Activated naive CD4-positive, alpha-beta T cell treated with anti-CD3 and anti-CD28 coated beads for 36 hours (primary cell): ENCODE measurements at regions not wholly inside any gene's neighbourhood (a gene's known extent, or its start where the extent isn't known, plus 50 kb on each side); places are given as distances from the start of the nearest gene placed in this dataset.

Source experiments
- CTCF ChIA-PET: fragments of 350-600 bp; sonication (Branson Sonifier 250); formaldehyde crosslinking; loops from one replicate; lab custom pipeline; 2021; ENCODE audit warnings: antibody characterized with exemption; lab: Charles Lee
- DNase-seq: peaks from one replicate; pipeline ENCODE4 v3.0.0-alpha.2; 2020
- H3K27ac Mint-ChIP-seq: one replicate; pipeline ENCODE4 v1.8.0; 2021; ENCODE audit warnings: mild to moderate bottlenecking, mixed read lengths
- H3K27me3 Mint-ChIP-seq: one replicate; pipeline ENCODE4 v1.8.0; 2021; ENCODE audit warnings: low read depth, mixed read lengths
- H3K36me3 Mint-ChIP-seq: one replicate; pipeline ENCODE4 v1.8.0; 2021; ENCODE audit warnings: low read depth, mixed read lengths
- H3K4me1 Mint-ChIP-seq: one replicate; pipeline ENCODE4 v1.8.0; 2021; ENCODE audit warnings: low read depth, mixed read lengths
- H3K4me3 Mint-ChIP-seq: one replicate; pipeline ENCODE4 v1.8.0; 2021; ENCODE audit warnings: mild to moderate bottlenecking, moderate library complexity, mixed read lengths
- H3K9me3 Mint-ChIP-seq: one replicate; pipeline ENCODE4 v1.8.0; 2021; ENCODE audit warnings: mixed read lengths
- intact Hi-C: fragments of 100-400 bp; cut with micrococcal nuclease; formaldehyde crosslinking; loops from one replicate; pipeline ENCODE4 v1.15.1; 2023

GRCh38 chr4:134425756-134426155, 224.2 kb upstream of the PABPC4L start:
- H3K9me3 Mint-ChIP-seq, result no peaks in the 10 kb centered on the region
- intact Hi-C loops, result no loop called here
- no peak overlapping the region for H3K27ac Mint-ChIP-seq
- H3K4me1 Mint-ChIP-seq, result no peaks in the 10 kb centered on the region
- no peaks in the 10 kb centered on the region for H3K27me3 Mint-ChIP-seq
- CTCF ChIA-PET, result no interaction called here
- no peak overlapping the region for H3K4me3 Mint-ChIP-seq
- DNase-seq, result no peak
- H3K36me3 Mint-ChIP-seq, result no peaks in the 10 kb centered on the region

- H3K9me3 Mint-ChIP-seq, result peaks cover 5% of the 10 kb centered on the region
- no peak overlapping the region for H3K27ac Mint-ChIP-seq
- no peak for DNase-seq
- no peaks in the 10 kb centered on the region for H3K36me3 Mint-ChIP-seq
- CTCF ChIA-PET, result no interaction called here
- intact Hi-C loops, result no loop called here
- H3K4me1 Mint-ChIP-seq, result no peaks in the 10 kb centered on the region
- no peaks in the 10 kb centered on the region for H3K27me3 Mint-ChIP-seq
- no peak overlapping the region for H3K4me3 Mint-ChIP-seq
These were observed 221.2 kb upstream of the PABPC4L start for GRCh38 chr4:134422776-134423175.

- intact Hi-C loops, result no loop called here
- H3K4me1 Mint-ChIP-seq, result no peaks in the 10 kb centered on the region
- no peak for DNase-seq
These were observed 220.1 kb upstream of the PABPC4L start for GRCh38 chr4:134421734-134422133.

GRCh38 chr4:134408897-134409296, 207.3 kb upstream of the PABPC4L start:
- no peak overlapping the region for H3K4me3 Mint-ChIP-seq
- intact Hi-C loops, result no loop called here
- no peaks in the 10 kb centered on the region for H3K27me3 Mint-ChIP-seq
- no peaks in the 10 kb centered on the region for H3K36me3 Mint-ChIP-seq
- H3K9me3 Mint-ChIP-seq, result peaks cover 4% of the 10 kb centered on the region
- DNase-seq, result no peak
- no peak overlapping the region for H3K27ac Mint-ChIP-seq
- H3K4me1 Mint-ChIP-seq, result no peaks in the 10 kb centered on the region
- CTCF ChIA-PET, result no interaction called here

More at GRCh38 chr4:134421734-134422133, 220.1 kb upstream of the PABPC4L start:
- H3K27ac Mint-ChIP-seq, result no peak overlapping the region
- CTCF ChIA-PET, result no interaction called here
- no peaks in the 10 kb centered on the region for H3K27me3 Mint-ChIP-seq
- H3K4me3 Mint-ChIP-seq, result no peak overlapping the region
- H3K36me3 Mint-ChIP-seq, result no peaks in the 10 kb centered on the region
- peaks cover 5% of the 10 kb centered on the region for H3K9me3 Mint-ChIP-seq

GRCh38 chr4:134401798-134402197, 200.2 kb upstream of the PABPC4L start:
- CTCF ChIA-PET, result no interaction called here
- Mint-ChIP-seq H3K27ac (no peak overlapping the region), H3K9me3 (peaks cover 15% of the 10 kb centered on the region), H3K27me3 (no peaks in the 10 kb centered on the region), H3K36me3 (no peaks in the 10 kb centered on the region), H3K4me3 (no peak overlapping the region), H3K4me1 (no peaks in the 10 kb centered on the region)
- no peak for DNase-seq
- intact Hi-C loops, result no loop called here

- no peaks in the 10 kb centered on the region for H3K27me3 Mint-ChIP-seq
- DNase-seq, result no peak
- no peak overlapping the region for H3K4me3 Mint-ChIP-seq
- intact Hi-C loops, result no loop called here
- CTCF ChIA-PET, result no interaction called here
- no peaks in the 10 kb centered on the region for H3K36me3 Mint-ChIP-seq
- peaks cover 20% of the 10 kb centered on the region for H3K9me3 Mint-ChIP-seq
- no peaks in the 10 kb centered on the region for H3K4me1 Mint-ChIP-seq
- no peak overlapping the region for H3K27ac Mint-ChIP-seq
These were observed 192.0 kb upstream of the PABPC4L start for GRCh38 chr4:134393592-134393991.

GRCh38 chr4:134390319-134390718, 188.7 kb upstream of the PABPC4L start:
- H3K4me3 Mint-ChIP-seq, result no peak overlapping the region
- no peaks in the 10 kb centered on the region for H3K4me1 Mint-ChIP-seq
- H3K27me3 Mint-ChIP-seq, result no peaks in the 10 kb centered on the region
- CTCF ChIA-PET, result no interaction called here
- no peaks in the 10 kb centered on the region for H3K36me3 Mint-ChIP-seq
- no peak for DNase-seq
- peaks cover 8% of the 10 kb centered on the region for H3K9me3 Mint-ChIP-seq
- intact Hi-C loops, result no loop called here
- H3K27ac Mint-ChIP-seq, result no peak overlapping the region

GRCh38 chr4:134388351-134388750, 186.8 kb upstream of the PABPC4L start:
- Mint-ChIP-seq H3K4me3 (no peak overlapping the region), H3K36me3 (no peaks in the 10 kb centered on the region), H3K27me3 (no peaks in the 10 kb centered on the region), H3K27ac (no peak overlapping the region), H3K9me3 (peaks cover 4% of the 10 kb centered on the region), H3K4me1 (no peaks in the 10 kb centered on the region)
- CTCF ChIA-PET, result no interaction called here
- intact Hi-C loops, result no loop called here
- no peak for DNase-seq

GRCh38 chr4:134382478-134383227, 181.1 kb upstream of the PABPC4L start:
- CTCF ChIA-PET, result no interaction called here
- Mint-ChIP-seq H3K4me3 (no peak overlapping the region), H3K27me3 (no peaks in the 10 kb centered on the region), H3K9me3 (peaks cover 3% of the 10 kb centered on the region), H3K4me1 (no peaks in the 10 kb centered on the region), H3K36me3 (no peaks in the 10 kb centered on the region), H3K27ac (no peak overlapping the region)
- intact Hi-C loops, result no loop called here
- no peak for DNase-seq

- no peak overlapping the region for H3K4me3 Mint-ChIP-seq
These were observed 174.2 kb upstream of the PABPC4L start for GRCh38 chr4:134375775-134376174.

GRCh38 chr4:134365852-134366251, 164.3 kb upstream of the PABPC4L start:
- Mint-ChIP-seq H3K4me1 (no peaks in the 10 kb centered on the region), H3K36me3 (no peaks in the 10 kb centered on the region), H3K27me3 (no peaks in the 10 kb centered on the region), H3K9me3 (peaks cover 8% of the 10 kb centered on the region), H3K4me3 (no peak overlapping the region), H3K27ac (no peak overlapping the region)
- intact Hi-C loops, result no loop called here
- no peak for DNase-seq
- CTCF ChIA-PET, result no interaction called here

More at GRCh38 chr4:134375775-134376174, 174.2 kb upstream of the PABPC4L start:
- intact Hi-C loops, result no loop called here
- CTCF ChIA-PET, result no interaction called here
- peaks cover 6% of the 10 kb centered on the region for H3K9me3 Mint-ChIP-seq
- no peaks in the 10 kb centered on the region for H3K27me3 Mint-ChIP-seq
- no peaks in the 10 kb centered on the region for H3K36me3 Mint-ChIP-seq
- H3K27ac Mint-ChIP-seq, result no peak overlapping the region
- no peak for DNase-seq
- no peaks in the 10 kb centered on the region for H3K4me1 Mint-ChIP-seq

- intact Hi-C loops, result no loop called here
- H3K36me3 Mint-ChIP-seq, result no peaks in the 10 kb centered on the region
- H3K27me3 Mint-ChIP-seq, result no peaks in the 10 kb centered on the region
- no peaks in the 10 kb centered on the region for H3K4me1 Mint-ChIP-seq
- no peak overlapping the region for H3K4me3 Mint-ChIP-seq
- H3K9me3 Mint-ChIP-seq, result peaks cover 8% of the 10 kb centered on the region
- CTCF ChIA-PET, result no interaction called here
- no peak for DNase-seq
- no peak overlapping the region for H3K27ac Mint-ChIP-seq
These were observed 163.3 kb upstream of the PABPC4L start for GRCh38 chr4:134364928-134365327.

- Mint-ChIP-seq H3K4me1 (no peaks in the 10 kb centered on the region), H3K27me3 (no peaks in the 10 kb centered on the region), H3K36me3 (no peaks in the 10 kb centered on the region), H3K9me3 (peaks cover 1% of the 10 kb centered on the region), H3K27ac (no peak overlapping the region), H3K4me3 (no peak overlapping the region)
- intact Hi-C loops, result no loop called here
- CTCF ChIA-PET, result no interaction called here
- no peak for DNase-seq
These were observed 143.7 kb upstream of the PABPC4L start for GRCh38 chr4:134345244-134345643.
